Caki2 (cell line): ENCODE measurements at regions not wholly inside any gene's neighbourhood (a gene's known extent, or its start where the extent isn't known, plus 50 kb on each side); places are given as distances from the start of the nearest gene placed in this dataset.
"Not testable (repeated sequence)": the region's sequence is repeated elsewhere in the genome, so short reads cannot be mapped to it uniquely, and the experiment has no call there.

Source experiments
- DNase-seq: peaks from one replicate; pipeline ENCODE4 v3.0.0-alpha.2; 2015; ENCODE audit warnings: low read depth
- in situ Hi-C: cut with HindIII; loops from 2 replicates; pipeline ENCODE4 v1.10.0; 2016; ENCODE audit warnings: low sequenced_read_pairs, low pct_unique_long_range_greater_than_20kb, mixed read lengths

DNA sequence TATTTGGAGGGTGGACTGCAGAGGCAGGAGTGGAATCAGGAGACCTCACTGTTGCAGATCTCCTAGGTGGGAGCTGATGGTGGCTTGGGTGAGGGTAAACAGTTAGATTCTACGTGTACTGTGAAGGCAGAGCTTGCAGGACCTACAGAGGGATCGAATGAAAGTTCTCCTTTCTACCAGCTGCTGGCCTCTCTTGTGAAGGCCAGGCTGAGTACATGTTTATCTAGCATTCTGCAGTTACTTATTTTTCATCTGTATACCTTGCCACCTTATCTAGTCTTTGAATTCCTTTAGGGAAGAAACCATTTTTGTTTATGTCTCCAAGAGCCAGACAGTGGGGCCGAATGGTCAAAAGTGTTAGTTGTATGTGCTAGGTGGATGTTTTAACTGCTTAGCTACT is 57.6 kb downstream of the PTTG1 start:
- in situ Hi-C loops = no loop called here
- no peak for DNase-seq

DNA sequence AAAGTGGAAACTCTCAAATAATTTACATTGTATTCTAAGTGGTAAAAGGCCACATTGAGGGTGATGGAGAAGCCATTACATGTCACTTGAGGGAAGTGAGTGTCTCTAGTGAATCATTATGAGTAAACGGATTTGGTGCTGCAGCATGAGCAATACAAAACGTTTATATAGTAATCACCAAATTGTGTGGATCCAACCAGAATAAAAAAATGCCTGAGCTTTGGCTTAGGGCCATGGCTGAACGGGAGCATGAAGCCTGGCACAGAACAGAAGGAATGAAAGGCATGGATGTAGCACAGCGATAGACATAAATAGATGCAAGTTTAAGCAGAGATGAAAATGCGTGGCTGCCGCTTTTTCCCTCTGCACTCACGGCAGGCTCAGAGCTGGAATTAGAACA is 58.3 kb downstream of the PTTG1 start:
- DNase-seq = peak; percentile 82
- in situ Hi-C loops = no loop called here

DNA sequence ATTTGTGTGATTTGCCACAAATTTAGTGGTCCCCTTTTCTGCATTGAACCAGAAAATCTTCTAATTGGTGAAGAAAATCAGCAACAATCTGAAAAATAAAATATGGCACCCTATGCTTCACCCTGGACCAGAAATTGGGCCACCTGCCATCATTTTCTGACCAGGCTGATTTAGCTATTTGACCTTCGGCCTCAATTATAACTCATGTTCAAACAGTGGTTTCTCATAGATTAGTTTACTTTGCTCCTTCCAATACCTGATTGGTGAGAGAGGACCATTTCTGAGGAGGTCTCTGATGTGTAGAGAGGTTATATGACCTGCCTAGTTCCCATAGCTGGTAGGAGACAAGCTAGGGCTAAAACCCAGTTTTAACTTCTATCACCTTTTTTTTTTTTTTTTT is 59.0 kb downstream of the PTTG1 start:
- no peak for DNase-seq
- in situ Hi-C loops = no loop called here

DNA sequence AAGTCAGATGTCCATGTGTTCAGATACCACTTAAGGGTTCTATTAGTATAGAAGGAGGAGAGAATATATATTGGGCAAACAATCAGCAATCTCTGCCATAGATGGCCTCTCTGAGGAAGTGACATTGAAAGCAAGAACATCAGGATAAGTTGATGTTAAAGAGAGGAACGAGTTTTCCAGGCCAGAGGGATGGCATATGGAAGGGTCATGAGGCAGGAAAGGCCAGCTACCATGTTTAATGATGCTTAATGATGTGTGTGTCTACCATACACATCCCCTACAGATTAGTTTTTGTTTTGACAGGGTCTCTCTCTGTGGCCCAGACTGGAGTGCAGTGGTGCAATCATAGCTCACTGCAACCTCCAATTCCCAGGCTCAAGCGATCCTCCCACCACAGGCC is 63.0 kb downstream of the PTTG1 start:
- in situ Hi-C loops = no loop called here
- no peak for DNase-seq

DNA sequence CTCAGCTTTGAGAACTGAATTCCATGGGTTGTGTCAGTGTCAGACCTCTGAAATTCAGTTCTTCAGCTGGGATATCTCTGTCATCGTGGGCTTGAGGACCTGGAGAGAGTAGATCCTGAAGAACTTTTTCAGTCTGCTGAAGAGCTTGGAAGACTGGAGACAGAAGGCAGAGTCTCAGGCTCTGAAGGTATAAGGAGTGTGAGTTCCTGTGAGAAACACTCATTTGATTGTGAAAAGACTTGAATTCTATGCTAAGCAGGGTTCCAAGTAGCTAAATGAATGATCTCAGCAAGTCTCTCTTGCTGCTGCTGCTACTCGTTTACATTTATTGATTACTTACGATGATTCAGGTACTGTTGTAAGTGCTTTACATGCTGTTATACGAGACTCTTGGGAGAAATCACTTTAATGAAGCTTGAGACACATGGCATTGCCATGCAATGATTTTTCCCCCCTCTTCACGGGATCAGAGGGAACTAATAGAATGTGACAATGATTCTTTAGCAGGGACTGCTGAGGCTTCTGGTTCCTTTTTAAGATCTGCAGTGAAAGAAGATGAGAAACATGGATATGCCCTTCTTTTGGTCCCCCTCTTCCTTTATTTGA is 63.8 kb downstream of the PTTG1 start:
- no peak for DNase-seq
- in situ Hi-C loops = no loop called here

DNA sequence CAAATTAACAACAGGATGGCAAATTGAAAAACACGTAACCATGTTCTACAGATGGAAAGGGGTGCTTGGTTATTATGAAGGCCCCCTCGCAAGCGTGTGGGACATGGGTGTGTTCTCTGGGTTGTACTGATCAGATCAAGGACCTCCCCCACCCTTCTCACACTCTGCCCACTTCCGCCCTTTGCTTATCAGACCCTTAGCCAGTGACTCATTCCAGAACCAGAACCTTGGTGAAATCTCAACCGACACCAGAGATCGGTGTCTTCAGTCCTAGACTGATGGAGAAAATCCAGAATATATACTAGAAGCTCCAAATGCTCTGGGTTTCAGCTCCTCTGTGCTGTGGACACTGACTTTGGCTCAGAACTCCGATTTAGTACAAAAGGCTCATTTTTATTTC is 64.9 kb downstream of the PTTG1 start:
- in situ Hi-C loops = no loop called here
- no peak for DNase-seq

DNA sequence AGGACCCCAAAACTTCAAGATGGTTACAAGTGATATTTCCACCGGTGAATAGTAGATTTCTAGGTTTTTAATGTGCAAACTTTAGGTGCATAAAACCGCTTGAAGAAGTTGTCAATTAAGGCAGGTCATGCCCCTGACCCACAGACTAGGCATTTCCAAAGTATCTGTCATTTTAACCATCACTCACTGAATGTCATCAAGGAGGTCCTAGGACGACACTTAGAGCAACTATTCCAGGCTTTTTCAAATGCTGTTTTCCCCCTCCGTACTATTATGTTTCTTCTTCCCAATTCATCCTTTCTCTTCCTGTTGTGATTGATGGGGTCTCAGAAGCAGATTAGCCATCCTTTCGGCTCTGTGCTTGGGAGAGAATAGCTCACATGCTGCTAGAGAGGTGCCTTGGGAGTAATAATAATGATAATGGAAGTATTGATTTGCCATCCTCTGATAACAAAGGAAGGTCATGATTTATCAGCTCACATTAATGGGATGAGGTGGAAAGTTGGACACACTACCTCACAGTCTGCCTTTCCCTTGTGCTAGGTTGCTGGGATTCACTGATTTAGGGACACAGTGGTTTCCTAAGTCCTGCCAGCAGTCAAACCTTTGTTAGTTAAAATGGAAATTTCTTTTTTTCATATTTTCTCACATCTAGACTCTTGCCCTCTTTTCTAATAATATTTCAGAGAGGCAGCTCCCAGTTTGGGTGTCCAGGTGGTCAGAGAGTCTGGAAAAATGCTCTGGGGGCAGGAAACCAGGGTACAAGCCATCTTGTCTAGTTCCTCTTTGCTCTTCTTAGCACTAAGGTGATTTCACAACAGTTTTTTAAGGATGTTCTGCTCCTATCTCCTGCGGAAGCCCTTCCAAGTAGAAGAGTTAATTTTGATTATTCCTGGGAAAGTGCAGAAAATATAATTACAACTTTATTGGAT is 67.0 kb downstream of the PTTG1 start:
- in situ Hi-C loops = no loop called here
- DNase-seq = no peak

DNA sequence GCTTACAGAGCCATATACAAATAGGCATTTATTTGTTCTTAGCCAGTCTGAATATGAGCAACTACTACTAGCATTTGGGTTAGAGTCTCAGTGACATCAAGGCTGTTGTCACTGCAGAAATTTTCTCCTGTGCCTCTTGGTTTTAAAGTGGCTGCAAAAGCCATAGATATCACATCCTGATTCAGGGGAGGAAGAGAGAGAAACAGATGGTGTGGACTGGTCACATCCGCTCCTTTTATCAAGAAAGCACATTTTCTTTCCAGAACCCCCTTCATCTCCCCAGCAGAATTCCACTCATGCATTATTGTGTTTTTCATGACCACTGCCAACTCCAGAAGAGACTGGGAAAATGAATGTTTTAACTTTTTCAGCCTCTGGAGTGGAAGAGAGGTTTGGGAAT is 69.8 kb downstream of the PTTG1 start:
- no peak for DNase-seq
- in situ Hi-C loops = no loop called here

DNA sequence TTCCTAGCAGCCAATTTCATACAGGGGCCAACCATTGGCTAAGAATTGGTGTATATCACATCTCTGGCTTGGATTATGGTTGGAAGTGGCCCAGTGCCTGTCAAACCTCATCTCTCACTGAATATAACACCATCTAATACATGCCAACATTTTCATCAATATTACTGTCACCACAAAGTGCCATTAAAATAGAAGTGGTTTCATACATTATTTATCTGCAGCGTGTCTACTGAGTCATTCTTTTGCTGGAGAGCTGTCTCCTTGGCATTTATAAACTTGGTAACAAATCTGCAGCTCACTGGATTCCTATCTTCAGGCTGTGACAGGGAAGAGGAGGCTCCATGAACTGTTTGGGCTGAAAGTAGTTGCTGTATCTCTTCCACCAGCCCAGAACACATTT is 70.9 kb downstream of the PTTG1 start:
- in situ Hi-C loops = no loop called here
- DNase-seq = no peak

DNA sequence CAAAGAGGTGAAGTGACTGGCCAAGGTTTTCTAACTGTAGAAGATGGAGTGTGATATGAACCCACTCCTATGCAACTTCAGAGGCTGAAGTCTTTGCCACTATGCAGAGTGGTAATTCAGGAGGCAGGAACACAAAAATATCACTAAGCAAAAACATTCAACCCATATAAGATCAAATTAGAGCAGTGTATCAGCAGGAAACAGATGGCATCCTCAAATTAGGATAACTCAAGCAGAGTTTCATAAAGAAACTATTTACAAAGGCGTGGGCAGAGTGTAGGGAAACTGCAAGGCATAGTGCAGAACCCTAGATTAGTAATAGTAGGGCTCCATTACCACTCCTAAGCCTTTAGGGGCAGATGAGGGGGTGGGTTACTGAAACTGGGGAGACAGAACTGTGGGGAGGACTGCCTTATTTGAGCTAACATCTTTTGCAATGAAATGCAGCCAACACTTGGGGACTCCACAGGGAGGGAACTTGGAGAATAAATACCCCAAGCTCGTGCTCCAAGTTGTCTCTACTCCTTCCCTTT is 72.2 kb downstream of the PTTG1 start:
- no peak for DNase-seq
- in situ Hi-C loops = no loop called here

DNA sequence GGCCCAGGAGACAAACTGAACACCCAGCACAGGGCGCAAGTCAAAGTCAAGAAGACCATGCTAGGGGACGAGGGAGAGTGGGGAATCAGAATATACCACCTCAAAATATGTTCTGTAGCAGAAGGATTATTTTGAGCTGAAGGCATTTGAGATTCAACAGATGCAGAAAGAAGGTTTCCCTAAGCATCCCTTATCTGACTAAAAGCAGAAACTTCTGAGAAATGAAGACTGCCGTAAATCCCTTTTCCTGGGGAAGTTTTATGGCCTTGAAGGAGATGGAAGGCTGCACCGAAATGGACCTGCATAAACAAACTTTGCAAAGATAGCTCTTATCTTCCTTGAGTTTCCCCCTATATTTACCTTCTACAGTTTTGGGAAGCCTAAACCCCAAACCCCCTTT is 72.8 kb downstream of the PTTG1 start:
- no peak for DNase-seq
- in situ Hi-C loops = no loop called here

DNA sequence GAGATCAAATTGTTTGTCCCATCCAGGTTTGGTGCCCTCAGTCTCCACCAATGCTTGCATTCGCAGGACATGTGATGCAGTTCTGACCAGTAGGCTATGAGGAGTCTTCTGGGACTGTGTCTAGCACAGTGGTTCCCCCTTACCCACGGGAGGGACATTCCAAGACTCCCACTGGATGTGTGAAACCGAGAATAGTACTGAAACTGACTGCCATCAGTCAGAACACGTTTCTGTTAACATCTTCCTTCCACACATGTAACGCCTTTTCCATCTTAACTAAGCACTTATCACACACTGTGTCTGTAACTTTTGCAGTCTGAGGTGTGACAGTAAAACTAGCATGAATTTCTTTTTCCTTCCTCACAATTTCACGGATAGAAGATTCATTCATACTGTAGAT is 74.7 kb downstream of the PTTG1 start:
- in situ Hi-C loops = no loop called here

DNA sequence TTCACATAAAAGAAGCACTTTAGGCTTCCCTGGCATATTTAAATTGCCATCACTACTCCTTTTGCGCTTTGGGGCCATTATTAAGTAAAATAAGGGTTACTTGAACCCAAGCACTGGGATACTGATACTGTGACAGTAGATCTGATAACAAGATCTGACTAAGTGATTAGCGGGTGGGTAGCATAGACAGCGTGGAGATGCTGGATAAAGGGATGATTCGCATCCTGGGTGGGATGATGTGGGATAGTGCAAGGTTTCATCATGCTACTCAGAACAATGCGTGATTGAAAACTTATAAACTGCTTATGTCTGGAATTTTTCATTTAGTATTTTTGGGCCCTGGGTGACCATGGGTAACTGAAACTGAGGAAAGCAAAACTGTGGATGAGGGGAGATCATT is 75.1 kb downstream of the PTTG1 start:
- in situ Hi-C loops = no loop called here
- DNase-seq = no peak

More for the DNA sequence above, 74.7 kb downstream of the PTTG1 start:
- no peak for DNase-seq

DNA sequence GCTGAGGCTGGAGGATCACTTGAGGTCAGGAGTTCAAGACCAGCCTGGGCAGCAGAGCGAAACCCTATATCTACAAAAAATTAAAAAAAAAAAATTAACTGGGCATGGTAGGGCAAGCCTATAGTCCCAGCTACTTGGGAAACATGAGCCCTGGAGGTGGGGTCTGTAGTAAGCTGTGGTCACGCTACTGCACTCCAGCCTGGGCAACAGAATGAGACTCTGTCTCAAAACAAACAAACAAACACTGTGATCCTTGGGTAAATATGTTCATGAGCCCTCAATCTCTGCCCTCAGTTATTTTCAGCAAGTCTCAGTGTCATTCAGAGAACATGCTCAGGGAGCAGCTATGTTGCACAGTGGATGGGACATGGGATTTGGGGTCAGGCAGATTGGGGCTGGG is 76.2 kb downstream of the PTTG1 start:
- in situ Hi-C loops = no loop called here
- DNase-seq = no peak

DNA sequence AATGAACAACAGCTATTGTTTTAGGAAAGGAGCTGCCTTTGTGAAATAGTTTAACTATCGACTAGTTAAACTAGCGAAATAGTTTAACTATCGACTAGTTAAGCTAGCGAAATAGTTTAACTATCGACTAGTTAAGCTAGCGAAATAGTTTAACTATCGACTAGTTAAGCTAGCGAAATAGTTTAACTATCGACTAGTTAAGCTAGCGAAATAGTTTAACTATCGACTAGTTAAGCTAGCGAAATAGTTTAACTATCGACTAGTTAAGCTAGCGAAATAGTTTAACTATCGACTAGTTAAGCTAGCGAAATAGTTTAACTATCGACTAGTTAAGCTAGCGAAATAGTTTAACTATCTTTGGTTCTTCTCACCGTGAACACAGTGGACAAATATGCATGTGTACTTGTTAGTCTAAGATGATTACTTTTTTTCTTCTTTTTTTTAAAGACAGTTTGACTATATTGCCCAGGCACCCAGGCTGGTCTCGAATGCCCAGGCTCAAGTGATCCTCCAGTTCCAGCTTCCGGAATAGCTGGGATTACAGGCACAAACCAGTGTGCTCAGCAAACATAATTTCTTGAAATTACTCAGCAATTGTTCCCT is 76.9 kb downstream of the PTTG1 start:
- DNase-seq, in situ Hi-C loops: not testable (repeated sequence)

DNA sequence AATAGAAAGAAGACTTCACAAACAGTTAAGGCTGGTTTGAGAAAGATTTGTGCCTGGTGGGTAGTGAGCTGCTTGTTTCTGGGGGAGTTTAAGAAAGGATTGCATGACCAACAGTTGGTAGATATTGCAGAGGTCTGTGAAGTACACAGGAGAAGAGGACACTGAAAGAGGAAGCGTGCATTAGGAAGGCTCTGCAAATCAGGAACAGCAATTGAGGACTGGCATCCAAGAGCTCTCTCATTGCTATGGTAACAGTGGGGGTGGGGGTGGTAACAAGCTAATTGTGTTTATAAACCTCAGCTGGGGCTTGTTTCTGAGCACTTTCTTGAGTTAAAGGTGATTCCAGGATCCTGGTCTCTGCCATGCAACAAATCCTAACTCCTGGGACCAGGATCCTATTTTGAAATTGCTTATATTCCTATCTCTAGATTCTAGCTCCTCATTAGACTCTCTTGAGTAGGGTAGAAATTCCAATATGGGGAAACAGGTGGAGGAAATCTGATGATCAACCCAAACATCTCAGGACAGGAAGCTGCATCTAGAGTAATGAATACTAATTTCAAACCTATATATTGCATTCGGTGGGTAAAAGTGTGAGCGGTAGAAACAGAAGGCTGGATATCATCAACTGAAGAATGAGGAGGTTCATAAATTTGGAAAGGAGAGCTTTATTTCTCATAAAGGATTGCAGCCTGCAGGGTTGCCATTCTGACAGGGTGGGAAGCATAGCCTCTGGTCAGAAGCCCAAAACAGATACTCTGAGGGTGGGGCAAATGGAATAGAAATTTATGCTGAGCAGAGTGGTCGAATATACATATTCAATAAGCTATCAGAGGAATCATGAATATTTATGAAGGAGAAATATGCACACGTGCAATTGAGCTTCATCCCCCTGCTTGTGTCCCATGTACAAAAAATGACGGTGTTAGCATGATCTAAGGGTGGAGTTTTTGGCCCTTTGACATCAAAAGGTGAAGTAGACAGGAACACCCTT is 79.4 kb downstream of the PTTG1 start:
- no peak for DNase-seq
- in situ Hi-C loops = no loop called here

DNA sequence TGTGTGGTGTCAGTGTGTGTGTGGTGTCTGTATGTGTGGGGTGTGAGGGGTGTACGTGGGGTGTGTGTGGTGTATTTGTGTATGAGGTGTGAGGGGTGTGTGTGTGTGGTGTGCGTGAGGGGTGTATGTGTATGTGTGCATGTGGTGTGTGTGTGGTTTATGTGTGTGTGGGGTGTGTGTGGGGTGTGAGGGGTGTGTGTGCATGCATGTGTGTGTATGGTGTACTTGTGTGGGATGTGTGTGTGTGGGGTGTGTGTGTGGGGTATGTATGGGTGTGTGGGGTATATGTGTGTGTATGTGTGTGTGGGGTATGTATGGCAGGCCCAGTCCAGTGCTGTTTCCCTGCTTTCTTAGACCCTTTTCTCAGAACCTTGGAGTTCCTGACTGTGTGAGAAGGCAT is 83.3 kb downstream of the PTTG1 start:
- in situ Hi-C loops = no loop called here
- no peak for DNase-seq
